ENCODE measurements at regions not wholly inside any gene's neighbourhood (a gene's known extent, or its start where the extent isn't known, plus 50 kb on each side); places are given as distances from the start of the nearest gene placed in this dataset.
"Not testable (repeated sequence)": the region's sequence is repeated elsewhere in the genome, so short reads cannot be mapped to it uniquely, and the experiment has no call there.

- not testable (repeated sequence) for H3K27me3 ChIP-seq (ENCODE audit: insufficient read depth, low read depth, severe bottlenecking); H3K27ac ChIP-seq; H3K9me3 ChIP-seq (ENCODE audit: severe bottlenecking); H3K36me3 ChIP-seq; DNase-seq; H3K4me3 ChIP-seq (ENCODE audit: low read depth, low read length)
These were observed 101.3 kb downstream of the SYT15B start for GRCh38 chr10:47661955-47662577.

- DNase-seq; H3K27ac ChIP-seq; H3K27me3 ChIP-seq (ENCODE audit: insufficient read depth, low read depth, severe bottlenecking); H3K4me3 ChIP-seq (ENCODE audit: low read depth, low read length); H3K9me3 ChIP-seq (ENCODE audit: severe bottlenecking); H3K36me3 ChIP-seq: not testable (repeated sequence)
These were observed 106.7 kb downstream of the SYT15B start for GRCh38 chr10:47656732-47657131.

- H3K9me3 ChIP-seq (ENCODE audit: severe bottlenecking); H3K27me3 ChIP-seq (ENCODE audit: insufficient read depth, low read depth, severe bottlenecking); DNase-seq; H3K27ac ChIP-seq; H3K4me3 ChIP-seq (ENCODE audit: low read depth, low read length); H3K36me3 ChIP-seq: not testable (repeated sequence)
These were observed 109.2 kb downstream of the SYT15B start for GRCh38 chr10:47654161-47654560.

- DNase-seq; H3K4me3 ChIP-seq (ENCODE audit: low read depth, low read length); H3K27ac ChIP-seq; H3K36me3 ChIP-seq; H3K27me3 ChIP-seq (ENCODE audit: insufficient read depth, low read depth, severe bottlenecking); H3K9me3 ChIP-seq (ENCODE audit: severe bottlenecking): not testable (repeated sequence)
These were observed 114.8 kb downstream of the SYT15B start for GRCh38 chr10:47648594-47648993.

GRCh38 chr10:47647523-47648101 is 115.8 kb downstream of the SYT15B start:
- not testable (repeated sequence) for H3K27me3 ChIP-seq (ENCODE audit: insufficient read depth, low read depth, severe bottlenecking); H3K4me3 ChIP-seq (ENCODE audit: low read depth, low read length); H3K27ac ChIP-seq; DNase-seq; H3K36me3 ChIP-seq; H3K9me3 ChIP-seq (ENCODE audit: severe bottlenecking)

- H3K27ac ChIP-seq; H3K36me3 ChIP-seq; H3K27me3 ChIP-seq (ENCODE audit: insufficient read depth, low read depth, severe bottlenecking); H3K9me3 ChIP-seq (ENCODE audit: severe bottlenecking); H3K4me3 ChIP-seq (ENCODE audit: low read depth, low read length): not testable (repeated sequence)
- DNase-seq: peak; percentile 10
These were observed 116.6 kb downstream of the SYT15B start for GRCh38 chr10:47646686-47647273.

- not testable (repeated sequence) for H3K36me3 ChIP-seq; H3K9me3 ChIP-seq (ENCODE audit: severe bottlenecking); DNase-seq; H3K4me3 ChIP-seq (ENCODE audit: low read depth, low read length); H3K27ac ChIP-seq; H3K27me3 ChIP-seq (ENCODE audit: insufficient read depth, low read depth, severe bottlenecking)
These were observed 103.5 kb upstream of the AGAP9 start for GRCh38 chr10:47626975-47627374.

- not testable (repeated sequence) for DNase-seq; H3K27ac ChIP-seq; H3K36me3 ChIP-seq; H3K4me3 ChIP-seq (ENCODE audit: low read depth, low read length); H3K9me3 ChIP-seq (ENCODE audit: severe bottlenecking); H3K27me3 ChIP-seq (ENCODE audit: insufficient read depth, low read depth, severe bottlenecking)
These were observed 99.3 kb upstream of the AGAP9 start for GRCh38 chr10:47622719-47623118.

- H3K36me3 ChIP-seq; H3K27ac ChIP-seq; H3K4me3 ChIP-seq (ENCODE audit: low read depth, low read length); H3K9me3 ChIP-seq (ENCODE audit: severe bottlenecking); DNase-seq; H3K27me3 ChIP-seq (ENCODE audit: insufficient read depth, low read depth, severe bottlenecking): not testable (repeated sequence)
These were observed 96.0 kb upstream of the AGAP9 start for GRCh38 chr10:47619300-47620012.

- not testable (repeated sequence) for DNase-seq; H3K4me3 ChIP-seq (ENCODE audit: low read depth, low read length); H3K27me3 ChIP-seq (ENCODE audit: insufficient read depth, low read depth, severe bottlenecking); H3K9me3 ChIP-seq (ENCODE audit: severe bottlenecking); H3K27ac ChIP-seq; H3K36me3 ChIP-seq
These were observed 85.9 kb upstream of the AGAP9 start for GRCh38 chr10:47609311-47609710.

- H3K27ac ChIP-seq; H3K36me3 ChIP-seq; H3K4me3 ChIP-seq (ENCODE audit: low read depth, low read length); H3K9me3 ChIP-seq (ENCODE audit: severe bottlenecking); H3K27me3 ChIP-seq (ENCODE audit: insufficient read depth, low read depth, severe bottlenecking); DNase-seq: not testable (repeated sequence)
These were observed 82.6 kb upstream of the AGAP9 start for GRCh38 chr10:47605791-47606773.

- H3K4me3 ChIP-seq (ENCODE audit: low read depth, low read length); H3K27me3 ChIP-seq (ENCODE audit: insufficient read depth, low read depth, severe bottlenecking); H3K36me3 ChIP-seq; DNase-seq; H3K27ac ChIP-seq; H3K9me3 ChIP-seq (ENCODE audit: severe bottlenecking): not testable (repeated sequence)
These were observed 77.2 kb upstream of the AGAP9 start for GRCh38 chr10:47600604-47601003.

GRCh38 chr10:47600127-47600526 is 76.7 kb upstream of the AGAP9 start:
- not testable (repeated sequence) for H3K36me3 ChIP-seq; H3K27ac ChIP-seq; H3K27me3 ChIP-seq (ENCODE audit: insufficient read depth, low read depth, severe bottlenecking); H3K9me3 ChIP-seq (ENCODE audit: severe bottlenecking); H3K4me3 ChIP-seq (ENCODE audit: low read depth, low read length); DNase-seq

GRCh38 chr10:47599657-47600056 is 76.2 kb upstream of the AGAP9 start:
- not testable (repeated sequence) for H3K27me3 ChIP-seq (ENCODE audit: insufficient read depth, low read depth, severe bottlenecking); DNase-seq; H3K36me3 ChIP-seq; H3K4me3 ChIP-seq (ENCODE audit: low read depth, low read length); H3K27ac ChIP-seq; H3K9me3 ChIP-seq (ENCODE audit: severe bottlenecking)

Measured in WERI-Rb-1 (cell line).